GM23338 (cell line): ENCODE measurements at regions not wholly inside any gene's neighbourhood (a gene's known extent, or its start where the extent isn't known, plus 50 kb on each side); places are given as distances from the start of the nearest gene placed in this dataset.

Experiments
- CTCF ChIP-seq, 2 experiments: fragments of 200-600 bp in 1 of 2; sonication (generic) in 1 of 2; conservative IDR thresholded peaks; 2 replicates each; pipeline versions ENCODE4 v1.5.1 to v1.6.1; 2016 to 2017; ENCODE audit warnings: antibody characterized with exemption in 2 of 2, low read depth in 2 of 2, mild to moderate bottlenecking in 2 of 2, moderate library complexity in 1 of 2
- EZH2phosphoT487 ChIP-seq: fragments of 200-600 bp; sonication (generic); IDR thresholded peaks from one replicate; pipeline ENCODE4 v1.8.1; 2018; ENCODE audit warnings: antibody characterized with exemption; ENCODE audit not compliant: unreplicated experiment
- JUNB ChIP-seq: IDR thresholded peaks from one replicate; pipeline ENCODE4 v1.6.1; 2016; ENCODE audit warnings: antibody characterized with exemption; ENCODE audit not compliant: unreplicated experiment
- POLR2AphosphoS5 ChIP-seq: IDR thresholded peaks from 2 replicates; pipeline ENCODE4 v1.6.1; 2016; ENCODE audit warnings: antibody characterized with exemption, low read depth
- TF ChIP-seq, protein P1 (sequence below): fragments of 250-450 bp; sonication (Bioruptor Pico); IDR thresholded peaks from 2 replicates; pipeline ENCODE4 v1.5.0; 2020; ENCODE audit warnings: mild to moderate bottlenecking, moderate library complexity
- TF ChIP-seq, protein P2 (sequence below): IDR thresholded peaks from one replicate; pipeline ENCODE4 v1.6.1; 2018; ENCODE audit warnings: antibody characterized with exemption; ENCODE audit not compliant: unreplicated experiment

DNA sequence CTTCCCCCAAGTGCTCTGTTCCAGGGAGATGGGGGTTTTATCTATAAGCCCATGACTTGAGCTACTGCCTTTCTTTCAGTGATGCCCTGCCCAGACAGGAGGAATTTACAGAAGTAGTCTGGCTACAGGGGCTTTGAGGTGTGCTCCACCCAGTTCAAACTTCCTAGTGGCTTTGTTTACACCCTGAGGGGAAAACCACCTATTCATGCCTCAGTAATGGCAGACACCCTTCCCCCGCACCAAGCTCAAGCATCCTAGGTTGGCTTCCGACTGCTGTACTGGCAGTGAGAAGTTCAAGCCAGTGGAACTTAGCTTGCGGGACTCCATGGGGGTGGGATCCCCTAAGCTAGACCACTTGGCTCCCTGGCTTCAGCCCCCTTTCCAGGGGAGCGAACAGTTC, 154.6 kb downstream of the IZUMO3 start:
- TF ChIP-seq CTCF (conservative IDR thresholded peaks at IDR 0.05; ENCODE audit: low read depth in 2 of 2) (no peak), POLR2AphosphoS5 (no peak), JUNB (no peak), EZH2phosphoT487 (no peak)
- TF ChIP-seq, protein P1, sequence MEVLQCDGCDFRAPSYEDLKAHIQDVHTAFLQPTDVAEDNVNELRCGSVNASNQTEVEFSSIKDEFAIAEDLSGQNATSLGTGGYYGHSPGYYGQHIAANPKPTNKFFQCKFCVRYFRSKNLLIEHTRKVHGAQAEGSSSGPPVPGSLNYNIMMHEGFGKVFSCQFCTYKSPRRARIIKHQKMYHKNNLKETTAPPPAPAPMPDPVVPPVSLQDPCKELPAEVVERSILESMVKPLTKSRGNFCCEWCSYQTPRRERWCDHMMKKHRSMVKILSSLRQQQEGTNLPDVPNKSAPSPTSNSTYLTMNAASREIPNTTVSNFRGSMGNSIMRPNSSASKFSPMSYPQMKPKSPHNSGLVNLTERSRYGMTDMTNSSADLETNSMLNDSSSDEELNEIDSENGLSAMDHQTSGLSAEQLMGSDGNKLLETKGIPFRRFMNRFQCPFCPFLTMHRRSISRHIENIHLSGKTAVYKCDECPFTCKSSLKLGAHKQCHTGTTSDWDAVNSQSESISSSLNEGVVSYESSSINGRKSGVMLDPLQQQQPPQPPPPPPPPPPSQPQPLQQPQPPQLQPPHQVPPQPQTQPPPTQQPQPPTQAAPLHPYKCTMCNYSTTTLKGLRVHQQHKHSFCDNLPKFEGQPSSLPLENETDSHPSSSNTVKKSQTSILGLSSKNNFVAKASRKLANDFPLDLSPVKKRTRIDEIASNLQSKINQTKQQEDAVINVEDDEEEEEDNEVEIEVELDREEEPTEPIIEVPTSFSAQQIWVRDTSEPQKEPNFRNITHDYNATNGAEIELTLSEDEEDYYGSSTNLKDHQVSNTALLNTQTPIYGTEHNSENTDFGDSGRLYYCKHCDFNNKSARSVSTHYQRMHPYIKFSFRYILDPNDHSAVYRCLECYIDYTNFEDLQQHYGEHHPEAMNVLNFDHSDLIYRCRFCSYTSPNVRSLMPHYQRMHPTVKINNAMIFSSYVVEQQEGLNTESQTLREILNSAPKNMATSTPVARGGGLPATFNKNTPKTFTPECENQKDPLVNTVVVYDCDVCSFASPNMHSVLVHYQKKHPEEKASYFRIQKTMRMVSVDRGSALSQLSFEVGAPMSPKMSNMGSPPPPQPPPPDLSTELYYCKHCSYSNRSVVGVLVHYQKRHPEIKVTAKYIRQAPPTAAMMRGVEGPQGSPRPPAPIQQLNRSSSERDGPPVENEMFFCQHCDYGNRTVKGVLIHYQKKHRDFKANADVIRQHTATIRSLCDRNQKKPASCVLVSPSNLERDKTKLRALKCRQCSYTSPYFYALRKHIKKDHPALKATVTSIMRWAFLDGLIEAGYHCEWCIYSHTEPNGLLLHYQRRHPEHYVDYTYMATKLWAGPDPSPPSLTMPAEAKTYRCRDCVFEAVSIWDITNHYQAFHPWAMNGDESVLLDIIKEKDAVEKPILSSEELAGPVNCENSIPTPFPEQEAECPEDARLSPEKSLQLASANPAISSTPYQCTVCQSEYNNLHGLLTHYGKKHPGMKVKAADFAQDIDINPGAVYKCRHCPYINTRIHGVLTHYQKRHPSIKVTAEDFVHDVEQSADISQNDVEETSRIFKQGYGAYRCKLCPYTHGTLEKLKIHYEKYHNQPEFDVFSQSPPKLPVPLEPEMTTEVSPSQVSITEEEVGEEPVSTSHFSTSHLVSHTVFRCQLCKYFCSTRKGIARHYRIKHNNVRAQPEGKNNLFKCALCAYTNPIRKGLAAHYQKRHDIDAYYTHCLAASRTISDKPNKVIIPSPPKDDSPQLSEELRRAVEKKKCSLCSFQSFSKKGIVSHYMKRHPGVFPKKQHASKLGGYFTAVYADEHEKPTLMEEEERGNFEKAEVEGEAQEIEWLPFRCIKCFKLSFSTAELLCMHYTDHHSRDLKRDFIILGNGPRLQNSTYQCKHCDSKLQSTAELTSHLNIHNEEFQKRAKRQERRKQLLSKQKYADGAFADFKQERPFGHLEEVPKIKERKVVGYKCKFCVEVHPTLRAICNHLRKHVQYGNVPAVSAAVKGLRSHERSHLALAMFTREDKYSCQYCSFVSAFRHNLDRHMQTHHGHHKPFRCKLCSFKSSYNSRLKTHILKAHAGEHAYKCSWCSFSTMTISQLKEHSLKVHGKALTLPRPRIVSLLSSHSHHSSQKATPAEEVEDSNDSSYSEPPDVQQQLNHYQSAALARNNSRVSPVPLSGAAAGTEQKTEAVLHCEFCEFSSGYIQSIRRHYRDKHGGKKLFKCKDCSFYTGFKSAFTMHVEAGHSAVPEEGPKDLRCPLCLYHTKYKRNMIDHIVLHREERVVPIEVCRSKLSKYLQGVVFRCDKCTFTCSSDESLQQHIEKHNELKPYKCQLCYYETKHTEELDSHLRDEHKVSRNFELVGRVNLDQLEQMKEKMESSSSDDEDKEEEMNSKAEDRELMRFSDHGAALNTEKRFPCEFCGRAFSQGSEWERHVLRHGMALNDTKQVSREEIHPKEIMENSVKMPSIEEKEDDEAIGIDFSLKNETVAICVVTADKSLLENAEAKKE (CRISPR knock-in tag), result no peak
- TF ChIP-seq, protein P2, sequence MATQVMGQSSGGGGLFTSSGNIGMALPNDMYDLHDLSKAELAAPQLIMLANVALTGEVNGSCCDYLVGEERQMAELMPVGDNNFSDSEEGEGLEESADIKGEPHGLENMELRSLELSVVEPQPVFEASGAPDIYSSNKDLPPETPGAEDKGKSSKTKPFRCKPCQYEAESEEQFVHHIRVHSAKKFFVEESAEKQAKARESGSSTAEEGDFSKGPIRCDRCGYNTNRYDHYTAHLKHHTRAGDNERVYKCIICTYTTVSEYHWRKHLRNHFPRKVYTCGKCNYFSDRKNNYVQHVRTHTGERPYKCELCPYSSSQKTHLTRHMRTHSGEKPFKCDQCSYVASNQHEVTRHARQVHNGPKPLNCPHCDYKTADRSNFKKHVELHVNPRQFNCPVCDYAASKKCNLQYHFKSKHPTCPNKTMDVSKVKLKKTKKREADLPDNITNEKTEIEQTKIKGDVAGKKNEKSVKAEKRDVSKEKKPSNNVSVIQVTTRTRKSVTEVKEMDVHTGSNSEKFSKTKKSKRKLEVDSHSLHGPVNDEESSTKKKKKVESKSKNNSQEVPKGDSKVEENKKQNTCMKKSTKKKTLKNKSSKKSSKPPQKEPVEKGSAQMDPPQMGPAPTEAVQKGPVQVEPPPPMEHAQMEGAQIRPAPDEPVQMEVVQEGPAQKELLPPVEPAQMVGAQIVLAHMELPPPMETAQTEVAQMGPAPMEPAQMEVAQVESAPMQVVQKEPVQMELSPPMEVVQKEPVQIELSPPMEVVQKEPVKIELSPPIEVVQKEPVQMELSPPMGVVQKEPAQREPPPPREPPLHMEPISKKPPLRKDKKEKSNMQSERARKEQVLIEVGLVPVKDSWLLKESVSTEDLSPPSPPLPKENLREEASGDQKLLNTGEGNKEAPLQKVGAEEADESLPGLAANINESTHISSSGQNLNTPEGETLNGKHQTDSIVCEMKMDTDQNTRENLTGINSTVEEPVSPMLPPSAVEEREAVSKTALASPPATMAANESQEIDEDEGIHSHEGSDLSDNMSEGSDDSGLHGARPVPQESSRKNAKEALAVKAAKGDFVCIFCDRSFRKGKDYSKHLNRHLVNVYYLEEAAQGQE, result no peak
